ENCODE measurements at regions not wholly inside any gene's neighbourhood (a gene's known extent, or its start where the extent isn't known, plus 50 kb on each side); places are given as distances from the start of the nearest gene placed in this dataset.
"Not testable (repeated sequence)": the region's sequence is repeated elsewhere in the genome, so short reads cannot be mapped to it uniquely, and the experiment has no call there.

DNA sequence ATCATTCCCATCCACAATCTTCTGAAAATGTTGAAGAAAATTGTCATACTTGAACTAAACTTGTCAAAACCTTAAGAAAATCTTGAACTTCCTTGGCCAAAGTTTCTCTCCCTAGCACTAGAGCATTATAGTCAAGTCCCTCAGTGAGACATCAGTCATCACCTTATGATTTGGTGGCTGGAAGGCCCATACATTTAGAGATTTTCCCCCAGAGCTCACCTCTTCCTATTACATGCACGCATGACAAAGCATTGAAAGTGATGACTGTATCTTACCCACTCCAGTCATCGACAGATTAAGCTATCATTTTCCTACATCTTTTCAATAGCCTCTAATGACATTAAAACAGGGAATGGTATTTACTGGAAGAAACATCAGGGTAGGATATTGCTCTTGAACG is 948.8 kb downstream of the TMEM121 start:
- H3K9me3 Mint-ChIP-seq, H3K27me3 Mint-ChIP-seq, H3K4me1 Mint-ChIP-seq, H3K4me3 Mint-ChIP-seq, H3K27ac Mint-ChIP-seq, H3K36me3 Mint-ChIP-seq: not testable (repeated sequence)
- peak; percentile 68 for ATAC-seq

DNA sequence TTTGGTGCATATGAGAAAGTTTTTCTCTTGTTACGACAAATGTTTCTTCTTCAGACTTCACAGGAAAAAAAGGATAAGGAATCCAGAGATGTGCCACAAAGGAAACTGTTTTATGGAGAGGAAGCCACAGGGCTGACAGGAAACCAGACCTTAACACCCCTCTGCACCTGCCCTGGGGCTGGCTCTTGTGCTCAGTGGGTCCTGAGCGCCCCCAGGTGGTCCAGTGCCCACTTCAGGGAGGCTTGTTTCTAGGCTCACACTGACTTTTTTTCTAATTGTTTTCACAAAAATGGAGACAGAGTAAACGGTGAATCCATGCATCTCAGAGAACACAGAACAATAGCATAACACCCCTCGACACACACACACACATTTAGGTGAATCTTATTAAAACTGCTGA is 951.2 kb downstream of the TMEM121 start:
- not testable (repeated sequence) for H3K27ac Mint-ChIP-seq, ATAC-seq, H3K4me3 Mint-ChIP-seq, H3K4me1 Mint-ChIP-seq, H3K27me3 Mint-ChIP-seq, H3K36me3 Mint-ChIP-seq, H3K9me3 Mint-ChIP-seq

DNA sequence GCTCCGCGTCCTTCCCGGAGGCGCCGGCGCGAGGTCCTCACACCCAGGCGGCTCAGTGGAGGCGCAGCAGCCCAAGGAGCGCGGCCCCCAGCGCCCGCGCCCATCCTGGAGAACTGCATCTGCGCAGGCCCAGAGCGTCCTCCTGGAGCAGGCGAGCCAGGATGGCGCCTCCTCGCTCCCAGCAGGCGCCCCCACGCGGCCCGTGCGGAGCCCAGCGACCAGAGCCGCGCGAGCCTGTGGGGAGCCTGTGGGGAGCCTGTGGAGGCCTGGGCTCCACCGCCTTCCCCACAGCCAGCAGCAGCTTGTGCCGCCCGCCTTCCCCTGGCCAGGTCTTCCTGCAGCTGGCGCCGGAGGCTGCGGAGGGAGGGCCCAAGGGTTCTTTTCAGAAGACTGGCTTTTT is 953.9 kb downstream of the TMEM121 start:
- not testable (repeated sequence) for H3K27me3 Mint-ChIP-seq, H3K4me3 Mint-ChIP-seq, H3K27ac Mint-ChIP-seq, H3K4me1 Mint-ChIP-seq, ATAC-seq, H3K36me3 Mint-ChIP-seq, H3K9me3 Mint-ChIP-seq

DNA sequence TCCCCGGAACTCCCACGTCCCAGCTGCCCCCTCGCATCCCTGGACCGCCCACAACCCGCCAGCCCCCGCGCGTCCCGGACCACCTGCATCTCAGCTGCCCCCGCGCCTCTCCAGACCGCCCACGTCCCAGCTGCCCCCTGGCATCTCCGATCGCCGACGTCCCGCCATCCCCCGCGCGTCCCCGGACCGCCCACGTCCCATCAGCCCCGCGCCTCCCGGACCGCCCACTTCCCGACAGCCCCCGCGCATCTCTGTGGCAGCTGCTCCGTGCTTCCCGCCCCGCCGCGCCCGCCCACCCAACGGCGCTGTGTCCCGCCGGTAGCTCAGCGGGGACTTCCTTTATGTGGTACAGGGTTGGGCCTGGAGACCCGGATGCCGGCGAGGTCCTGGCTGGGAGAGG is 955.8 kb downstream of the TMEM121 start:
- ATAC-seq, H3K9me3 Mint-ChIP-seq, H3K4me3 Mint-ChIP-seq, H3K4me1 Mint-ChIP-seq, H3K36me3 Mint-ChIP-seq, H3K27me3 Mint-ChIP-seq, H3K27ac Mint-ChIP-seq: not testable (repeated sequence)

DNA sequence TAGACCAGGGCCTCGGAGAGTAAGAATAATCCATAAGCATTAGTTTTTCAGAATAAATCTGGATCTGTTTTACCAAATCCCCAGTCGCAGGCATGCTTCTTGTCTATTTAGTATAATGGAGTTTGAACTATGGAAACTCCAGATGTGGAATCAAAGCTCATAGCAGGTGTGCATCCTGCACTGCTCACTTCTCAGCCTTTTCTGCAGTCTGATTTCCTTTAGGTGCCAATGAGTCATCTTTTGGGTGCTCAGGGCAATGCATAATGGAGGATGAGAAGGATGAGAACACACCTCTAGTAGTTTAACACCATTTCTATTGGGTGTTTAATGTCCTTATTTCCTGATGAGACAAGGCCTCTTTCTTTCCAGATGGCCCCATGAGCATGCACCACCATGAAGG is 961.2 kb downstream of the TMEM121 start:
- Mint-ChIP-seq H3K27ac (no peak overlapping the region), H3K4me1 (no peaks in the 10 kb centered on the region)
- no peak for ATAC-seq

DNA sequence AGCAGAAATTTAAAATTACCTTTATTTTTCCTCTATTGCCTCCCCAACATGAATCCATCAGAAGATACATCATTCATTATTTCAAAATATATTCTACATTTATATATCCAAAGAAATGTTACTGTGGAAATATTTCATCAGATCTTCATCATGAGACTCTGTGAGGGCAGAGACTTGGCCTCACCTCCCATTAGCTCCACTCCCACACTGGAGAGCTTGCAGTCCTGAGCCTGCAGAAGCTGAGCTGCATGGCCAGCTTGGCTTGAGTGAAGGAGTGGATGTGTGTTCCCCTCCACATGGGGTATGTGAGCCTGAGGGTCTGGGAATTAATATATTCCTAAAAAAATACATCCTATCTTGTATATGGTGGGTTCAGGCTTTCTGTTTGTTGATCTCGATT is 961.9 kb downstream of the TMEM121 start:
- no peak overlapping the region for H3K4me3 Mint-ChIP-seq
- no peak for ATAC-seq
- no peak overlapping the region for H3K27ac Mint-ChIP-seq
- H3K27me3 Mint-ChIP-seq, result no peaks in the 10 kb centered on the region
- H3K36me3 Mint-ChIP-seq, result no peaks in the 10 kb centered on the region
- no peaks in the 10 kb centered on the region for H3K9me3 Mint-ChIP-seq
- H3K4me1 Mint-ChIP-seq, result no peaks in the 10 kb centered on the region

More for the DNA sequence above, 961.2 kb downstream of the TMEM121 start:
- Mint-ChIP-seq H3K27me3 (no peaks in the 10 kb centered on the region), H3K36me3 (no peaks in the 10 kb centered on the region), H3K9me3 (no peaks in the 10 kb centered on the region), H3K4me3 (no peak overlapping the region)

DNA sequence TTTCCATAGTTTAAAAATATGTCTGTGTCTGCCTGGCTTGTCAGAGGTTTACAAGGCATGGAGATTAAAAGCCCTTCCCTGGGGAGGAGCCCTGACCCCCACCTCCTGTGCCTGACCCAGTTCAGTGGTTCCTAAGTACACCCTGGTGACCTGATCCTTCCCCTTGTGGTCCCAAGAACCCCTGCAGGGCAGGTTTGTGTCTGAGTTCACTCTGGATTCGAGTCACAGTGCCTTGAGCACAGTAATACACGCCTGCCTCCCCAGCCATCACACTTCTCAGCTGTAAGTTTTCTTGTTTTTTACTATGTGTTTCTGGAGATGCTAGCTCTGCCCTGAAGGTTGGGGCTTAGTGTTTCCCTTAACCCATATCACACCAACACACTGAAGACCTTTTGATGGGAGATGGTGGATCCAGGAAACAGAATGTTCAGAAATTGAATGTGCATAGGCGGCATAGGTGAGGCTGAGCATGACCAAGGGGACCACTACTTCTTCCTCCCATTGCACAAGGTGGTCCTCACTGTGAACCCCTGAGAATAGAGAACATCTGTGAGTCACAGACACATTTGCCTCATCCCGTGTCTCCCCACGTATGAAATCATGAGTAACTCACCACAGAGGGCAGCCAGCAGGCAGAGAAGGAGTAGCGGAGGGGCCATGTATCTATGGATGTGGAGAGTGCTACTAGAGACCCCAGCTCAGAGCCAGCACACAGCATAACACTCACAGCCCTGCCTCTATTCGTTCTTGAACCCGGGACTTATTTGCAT is 962.9 kb downstream of the TMEM121 start:
- H3K36me3 Mint-ChIP-seq, result no peaks in the 10 kb centered on the region
- H3K27me3 Mint-ChIP-seq, result no peaks in the 10 kb centered on the region
- H3K4me1 Mint-ChIP-seq, result peaks cover 5% of the 10 kb centered on the region
- no peak for ATAC-seq
- no peak overlapping the region for H3K27ac Mint-ChIP-seq
- H3K9me3 Mint-ChIP-seq, result no peaks in the 10 kb centered on the region
- H3K4me3 Mint-ChIP-seq, result no peak overlapping the region

DNA sequence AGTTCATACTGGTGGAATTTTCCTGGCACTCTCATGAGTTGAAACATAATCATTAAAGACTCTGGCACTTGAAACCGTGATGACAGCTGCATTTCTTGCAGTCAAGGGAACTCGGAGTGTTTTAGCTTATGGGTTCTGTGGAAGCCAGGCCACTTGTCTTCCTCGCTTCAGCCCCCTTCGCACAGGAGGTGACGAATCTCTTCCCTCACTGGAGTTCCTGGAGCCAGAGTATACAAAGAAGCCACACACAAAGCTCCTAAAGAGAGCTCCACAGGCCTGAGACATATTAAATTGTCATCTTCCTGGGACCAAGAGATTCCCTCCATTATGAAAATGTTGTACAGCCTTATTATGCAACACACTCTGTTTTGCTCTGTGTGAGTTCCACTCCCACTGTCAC is 964.1 kb downstream of the TMEM121 start:
- Mint-ChIP-seq H3K27ac (no peak overlapping the region), H3K4me1 (peaks cover 16% of the 10 kb centered on the region), H3K27me3 (no peaks in the 10 kb centered on the region), H3K9me3 (no peaks in the 10 kb centered on the region), H3K4me3 (no peak overlapping the region), H3K36me3 (no peaks in the 10 kb centered on the region)
- no peak for ATAC-seq

DNA sequence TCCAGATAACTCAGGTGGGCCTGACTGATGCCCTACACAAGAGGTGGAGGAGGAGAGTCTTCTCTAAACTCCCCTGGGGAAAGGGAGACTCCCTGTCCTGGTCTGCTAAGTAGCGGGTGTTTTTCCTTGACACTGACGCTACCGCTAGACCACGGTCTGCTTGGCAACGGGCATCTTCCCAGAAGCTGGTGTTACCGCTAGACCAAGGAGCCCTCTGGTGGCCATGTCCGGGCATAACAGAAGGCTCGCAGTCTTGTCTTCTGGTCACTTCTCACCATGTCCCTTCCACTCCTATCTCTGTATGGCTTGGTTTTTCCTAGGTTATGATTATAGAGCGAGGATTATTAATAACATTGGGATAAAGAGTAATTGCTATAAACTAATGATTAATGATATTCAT is 965.5 kb downstream of the TMEM121 start:
- no peak for ATAC-seq
- H3K27ac Mint-ChIP-seq, result no peak overlapping the region
- peaks cover 16% of the 10 kb centered on the region for H3K4me1 Mint-ChIP-seq
- peaks cover 2% of the 10 kb centered on the region for H3K9me3 Mint-ChIP-seq
- H3K36me3 Mint-ChIP-seq, result no peaks in the 10 kb centered on the region
- H3K4me3 Mint-ChIP-seq, result no peak overlapping the region
- no peaks in the 10 kb centered on the region for H3K27me3 Mint-ChIP-seq

DNA sequence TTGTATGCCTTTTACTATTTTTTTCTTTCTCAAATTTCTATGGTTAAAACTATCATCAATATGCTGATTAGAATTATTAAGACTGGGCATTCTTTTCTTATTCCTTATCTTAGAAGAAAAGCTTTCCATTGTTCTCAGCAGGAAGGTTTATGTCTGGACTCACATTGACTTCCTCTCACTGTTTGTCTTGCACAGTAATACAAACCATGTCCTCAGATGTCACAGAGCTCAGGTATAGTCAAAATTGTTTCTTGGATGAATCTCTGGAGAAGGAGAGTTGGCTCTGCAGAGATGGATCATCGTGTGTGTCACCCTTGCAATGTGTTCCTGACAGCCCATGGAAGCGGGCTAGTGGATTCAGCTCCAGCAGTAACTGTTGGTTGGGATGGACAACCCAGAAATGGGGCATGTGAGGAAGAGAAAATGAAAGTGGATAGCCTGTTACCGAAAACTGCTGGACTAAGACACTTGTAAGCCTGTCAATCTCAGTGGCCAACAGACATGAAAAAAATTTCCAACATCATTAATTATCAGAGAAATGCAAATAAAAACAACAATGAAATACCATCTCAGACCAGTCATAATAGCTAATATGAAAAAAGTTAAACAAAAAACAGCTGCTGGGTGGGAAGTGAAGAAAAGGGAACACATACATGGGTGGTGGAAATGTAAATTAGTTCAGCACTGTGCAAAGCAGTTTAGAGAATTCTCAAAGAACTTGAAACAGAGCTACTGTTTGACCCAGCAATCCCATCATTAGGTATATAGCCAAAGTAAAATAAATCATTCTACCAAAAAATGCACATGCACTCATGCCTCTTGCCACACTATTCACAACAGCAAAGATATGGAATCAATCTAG is 967.8 kb downstream of the TMEM121 start:
- Mint-ChIP-seq H3K27ac (peak overlapping the region; percentile 75), H3K4me3 (peak overlapping the region; percentile 79), H3K36me3 (no peaks in the 10 kb centered on the region), H3K9me3 (peaks cover 2% of the 10 kb centered on the region), H3K27me3 (no peaks in the 10 kb centered on the region), H3K4me1 (peaks cover 16% of the 10 kb centered on the region)
- peak; percentile 43 for ATAC-seq

DNA sequence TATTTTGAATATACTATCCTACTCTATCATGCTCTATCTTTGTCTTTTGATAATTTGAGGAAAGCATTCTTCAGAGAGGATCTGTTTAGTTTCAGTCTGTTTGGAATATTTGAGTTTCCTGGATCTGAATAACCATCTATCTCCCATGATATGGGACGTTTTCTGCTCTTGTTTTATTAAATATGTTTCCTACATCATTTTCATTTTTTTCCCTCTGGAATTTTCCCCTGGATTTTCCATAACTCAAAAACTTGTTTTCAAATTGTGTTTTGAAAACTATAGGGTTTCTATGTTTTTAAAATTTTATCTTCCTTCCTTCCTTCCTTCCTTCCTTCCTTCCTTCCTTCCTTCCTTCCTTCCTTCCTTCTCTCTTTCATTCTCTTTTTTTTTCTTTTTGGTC is 974.2 kb downstream of the TMEM121 start:
- Mint-ChIP-seq H3K27ac (no peak overlapping the region), H3K4me3 (no peak overlapping the region), H3K36me3 (no peaks in the 10 kb centered on the region), H3K27me3 (peaks cover 25% of the 10 kb centered on the region), H3K4me1 (peaks cover 9% of the 10 kb centered on the region), H3K9me3 (peaks cover 1% of the 10 kb centered on the region)
- ATAC-seq, result no peak

DNA sequence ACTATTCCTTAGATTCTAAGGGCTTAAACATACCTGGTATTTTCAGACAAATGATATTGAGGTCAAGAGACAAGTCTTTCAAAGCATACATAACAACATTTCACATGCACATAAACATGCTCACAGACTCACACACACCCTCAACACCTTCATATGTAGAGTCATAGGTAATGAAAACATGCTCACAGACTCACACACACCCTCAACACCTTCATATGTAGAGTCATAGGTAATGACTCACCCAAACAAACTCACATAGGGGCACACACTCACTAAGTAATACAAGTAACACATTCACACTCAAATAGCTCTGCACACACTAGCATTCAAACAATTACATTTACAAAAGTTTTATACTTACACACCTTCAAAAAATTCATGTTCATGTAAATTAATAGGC is 975.5 kb downstream of the TMEM121 start:
- peaks cover 25% of the 10 kb centered on the region for H3K27me3 Mint-ChIP-seq

DNA sequence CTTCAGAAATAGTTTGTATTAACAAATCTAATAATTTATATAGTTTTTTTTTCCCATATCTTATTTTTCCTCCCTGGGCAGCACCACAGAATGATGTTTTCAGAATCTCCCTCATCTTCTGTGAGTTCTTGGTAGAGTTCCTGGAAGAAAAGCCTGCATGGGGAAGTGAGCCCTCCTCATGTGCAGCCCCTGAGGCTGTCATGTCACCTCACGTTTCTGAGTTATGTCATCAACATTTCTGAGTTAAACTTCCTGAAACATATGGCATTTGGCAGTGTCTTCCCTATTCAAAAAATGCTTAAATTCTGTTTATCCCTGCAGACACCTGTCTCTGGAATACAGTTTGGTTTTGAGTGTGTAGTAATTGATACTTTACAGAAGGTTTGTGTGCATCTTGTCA is 979.0 kb downstream of the TMEM121 start:
- Mint-ChIP-seq H3K27me3 (peaks cover 43% of the 10 kb centered on the region), H3K27ac (no peak overlapping the region), H3K4me1 (peaks cover 24% of the 10 kb centered on the region), H3K4me3 (no peak overlapping the region), H3K9me3 (no peaks in the 10 kb centered on the region), H3K36me3 (no peaks in the 10 kb centered on the region)
- ATAC-seq, result no peak

More for the DNA sequence above, 975.5 kb downstream of the TMEM121 start:
- Mint-ChIP-seq H3K9me3 (no peaks in the 10 kb centered on the region), H3K4me1 (peaks cover 13% of the 10 kb centered on the region), H3K27ac (no peak overlapping the region), H3K4me3 (no peak overlapping the region), H3K36me3 (no peaks in the 10 kb centered on the region)
- no peak for ATAC-seq

DNA sequence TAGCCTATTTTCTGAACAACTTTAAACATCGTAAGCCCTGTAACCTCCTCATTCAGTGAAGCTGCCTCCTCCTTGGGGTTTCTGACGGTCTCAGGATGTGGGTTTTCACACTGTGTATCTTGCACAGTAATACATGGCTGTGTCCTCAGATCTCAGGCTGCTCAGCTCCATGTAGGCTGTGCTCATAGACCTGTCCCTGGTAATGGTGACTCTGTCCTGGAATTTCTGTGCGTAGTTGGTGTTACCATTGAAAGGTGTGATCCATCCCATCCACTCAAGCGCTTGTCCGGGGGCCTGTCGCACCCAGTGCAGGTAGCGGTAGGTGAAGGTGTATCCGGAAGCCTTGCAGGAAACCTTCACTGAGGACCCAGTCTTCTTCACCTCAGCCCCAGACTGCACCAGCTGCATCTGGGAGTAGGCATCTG is 980.5 kb downstream of the TMEM121 start:
- Mint-ChIP-seq H3K4me1 (peaks cover 34% of the 10 kb centered on the region), H3K27ac (no peak overlapping the region), H3K4me3 (no peak overlapping the region), H3K36me3 (no peaks in the 10 kb centered on the region), H3K9me3 (no peaks in the 10 kb centered on the region), H3K27me3 (peaks cover 33% of the 10 kb centered on the region)
- ATAC-seq, result no peak

DNA sequence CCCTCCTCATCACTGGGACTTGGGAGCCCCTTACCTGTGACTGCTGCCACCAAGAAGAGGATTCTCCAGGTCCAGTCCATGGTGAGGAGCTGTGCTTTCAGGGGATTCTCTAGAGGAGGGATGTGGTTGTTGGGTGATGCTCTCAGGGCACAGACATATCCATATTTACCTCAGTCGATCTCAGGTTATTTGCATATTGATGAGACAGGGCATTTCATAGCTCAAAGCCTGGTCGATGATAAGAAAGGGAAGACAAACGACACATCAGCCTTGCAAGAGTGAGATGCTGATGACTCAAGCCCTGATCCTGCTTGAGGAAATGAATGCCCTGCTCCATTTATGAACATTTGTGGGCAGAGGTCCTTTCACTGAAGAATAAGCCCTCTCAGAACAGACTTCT is 981.0 kb downstream of the TMEM121 start:
- no peak for ATAC-seq
- Mint-ChIP-seq H3K27ac (no peak overlapping the region), H3K36me3 (no peaks in the 10 kb centered on the region), H3K4me1 (peaks cover 34% of the 10 kb centered on the region), H3K27me3 (peaks cover 28% of the 10 kb centered on the region), H3K4me3 (no peak overlapping the region), H3K9me3 (no peaks in the 10 kb centered on the region)

DNA sequence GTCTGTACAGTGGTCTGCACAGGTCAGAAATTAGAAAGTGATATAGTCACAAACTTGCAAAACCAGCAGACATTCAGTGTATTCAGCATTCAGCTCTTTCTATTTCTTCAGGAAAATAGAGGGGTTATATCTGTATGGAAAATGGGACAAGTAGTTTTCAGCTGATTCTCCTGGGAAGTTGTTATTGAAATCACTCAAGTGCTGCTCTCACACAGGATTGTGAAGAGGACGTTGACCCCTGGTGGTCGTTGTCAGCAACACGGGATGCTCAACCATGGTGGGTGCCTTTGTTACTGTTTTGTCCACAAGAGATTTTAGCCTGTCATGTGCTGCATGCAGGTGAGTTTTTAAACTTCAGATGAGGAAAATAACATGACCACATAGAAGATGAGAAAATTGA is 981.8 kb downstream of the TMEM121 start:
- peaks cover 34% of the 10 kb centered on the region for H3K4me1 Mint-ChIP-seq

More for the DNA sequence above, 981.8 kb downstream of the TMEM121 start:
- no peak for ATAC-seq
- no peaks in the 10 kb centered on the region for H3K9me3 Mint-ChIP-seq
- H3K27ac Mint-ChIP-seq, result no peak overlapping the region
- no peak overlapping the region for H3K4me3 Mint-ChIP-seq
- no peaks in the 10 kb centered on the region for H3K36me3 Mint-ChIP-seq
- peaks cover 28% of the 10 kb centered on the region for H3K27me3 Mint-ChIP-seq

All from stimulated activated memory B cell treated with anti-CD40 and anti-IgM and Interleukin-4, amounts not matched to agents 10 μg/mL and 1 μg/mL and 100 μg/mL, for 72 hours (primary cell).